Gastroesophageal sphincter (tissue), 3 donors: ENCODE measurements at regions not wholly inside any gene's neighbourhood (a gene's known extent, or its start where the extent isn't known, plus 50 kb on each side); places are given as distances from the start of the nearest gene placed in this dataset.

ENCODE experiments used
- CTCF ChIP-seq, 4 experiments: fragments of 200-600 bp in 2 of 4; fragments of 450-650 bp in 2 of 4; sonication (generic) in 1 of 4; IDR thresholded peaks; one replicate each; pipeline ENCODE4 v1.5.1; 2017 to 2019; ENCODE audit warnings: antibody characterized with exemption in 4 of 4, mild to moderate bottlenecking in 2 of 4, moderate library complexity in 2 of 4
- EP300 ChIP-seq: sonication (generic); formaldehyde crosslinking; IDR thresholded peaks from one replicate; pipeline ENCODE4 v1.6.1; 2017; ENCODE audit warnings: antibody characterized with exemption, mild to moderate bottlenecking
- POLR2A ChIP-seq, 2 donors: fragments of 450-650 bp; IDR thresholded peaks; one replicate each; pipeline ENCODE4 v1.6.1; 2017; ENCODE audit warnings: antibody characterized with exemption in 2 of 2, mild to moderate bottlenecking in 2 of 2, moderate library complexity in 1 of 2
- POLR2AphosphoS5 ChIP-seq: sonication (generic); formaldehyde crosslinking; IDR thresholded peaks from one replicate; pipeline ENCODE4 v1.6.1; 2017; ENCODE audit warnings: antibody characterized with exemption

- TF ChIP-seq POLR2A (IDR thresholded peaks at IDR 0.05) (no peak), CTCF (IDR thresholded peaks at IDR 0.05) (no peak), POLR2AphosphoS5 (no peak), EP300 (no peak)
Observed at GRCh38 chr9:20152151-20152725, 363.4 kb upstream of the SLC24A2 start.
